Ovary (tissue), 7 donors: ENCODE measurements at regions not wholly inside any gene's neighbourhood (a gene's known extent, or its start where the extent isn't known, plus 50 kb on each side); places are given as distances from the start of the nearest gene placed in this dataset.

Experiments
- DNase-seq, 5 donors: peaks; one replicate each; pipeline ENCODE4 v3.0.0-alpha.2; 2019 to 2020
- H3K27ac ChIP-seq, 2 donors: fragments of 200-600 bp; one replicate each; pipeline versions ENCODE4 v1.5.1 to v1.8.0; 2019 to 2022
- H3K27me3 ChIP-seq: fragments of 200-600 bp; one replicate; pipeline ENCODE4 v1.8.0; 2022
- H3K36me3 ChIP-seq: fragments of 200-600 bp; sonication (generic); one replicate; pipeline ENCODE4 v1.5.1; 2019
- H3K4me1 ChIP-seq: one replicate; pipeline ENCODE4 v1.8.1; 2013; ENCODE audit warnings: mild to moderate bottlenecking, moderate library complexity; ENCODE audit not compliant: insufficient read depth
- H3K4me3 ChIP-seq: fragments of 200-600 bp; sonication (generic); one replicate; pipeline ENCODE4 v1.5.1; 2017
- H3K9me3 ChIP-seq, 2 donors: fragments of 200-600 bp in 1 of 2; sonication (generic) in 1 of 2; one replicate each; pipeline versions ENCODE4 v1.5.1 to v1.8.1; 2013 to 2019; ENCODE audit warnings: mild to moderate bottlenecking in 1 of 2, moderate library complexity in 1 of 2
- CTCF ChIP-seq, 3 donors: fragments of 450-650 bp in 2 of 3; fragments of 200-600 bp in 1 of 3; IDR thresholded peaks; one replicate each; pipeline versions ENCODE4 v1.5.1 to v1.8.0; 2016 to 2022; ENCODE audit warnings: antibody characterized with exemption in 3 of 3, mild to moderate bottlenecking in 1 of 3
- EP300 ChIP-seq: sonication (generic); formaldehyde crosslinking; IDR thresholded peaks from one replicate; pipeline ENCODE4 v1.6.1; 2017; ENCODE audit warnings: antibody characterized with exemption
- POLR2A ChIP-seq: fragments of 450-650 bp; IDR thresholded peaks from one replicate; pipeline ENCODE4 v1.6.1; 2017; ENCODE audit warnings: antibody characterized with exemption, mild to moderate bottlenecking, moderate library complexity
- WGBS, 3 donors: extraction: QIAGEN DNeasy Blood & Tissue Kit in 1 of 3; methylation state at CpG; one replicate each; pipeline versions ENCODE4 v1.1.5 to v1.1.7; 2013 to 2017; 5-methylcytosine and 5-hydroxymethylcytosine counted together
- intact Hi-C, 4 donors: fragments of 100-400 bp; cut with DNase I; formaldehyde crosslinking; loops; one replicate each; pipeline versions ENCODE4 v1.11.0 to v1.15.1; 2022 to 2023
- donor health status: DM: no; HTN: no; CAD: no; lungs with moderate emphysema.
- donor health status: DM: no; HTN: no; CAD: no.
- donor health status: Bipolar disorder and iron deficiency.
- donor health status: DM: no; HTN: no; CAD: no.
- donor health status: DM: yes; HTN: yes; CAD: no.

GRCh38 chr10:124259139-124259825, 159.4 kb downstream of the OAT start:
- peak in 1 of 5 donors; percentile 26 for DNase-seq
- no peaks in the 10 kb centered on the region for H3K27me3 ChIP-seq
- 87 to 91% (median 88%) methylated on average over 7 of the region's 7 CpGs for WGBS, 3 donors
- no peaks in the 10 kb centered on the region for H3K4me1 ChIP-seq
- intact Hi-C loops = no loop called here
- H3K4me3 ChIP-seq = no peak overlapping the region
- no peak overlapping the region for H3K27ac ChIP-seq
- no peaks in the 10 kb centered on the region for H3K36me3 ChIP-seq
- no peaks in the 10 kb centered on the region for H3K9me3 ChIP-seq
- no peak for TF ChIP-seq CTCF (IDR thresholded peaks at IDR 0.05)
- no peak for TF ChIP-seq EP300
- no peak for TF ChIP-seq POLR2A

- TF ChIP-seq POLR2A (no peak), EP300 (no peak), CTCF (IDR thresholded peaks at IDR 0.05) (no peak)
- Histone ChIP-seq H3K27ac (no peak overlapping the region), H3K9me3 (no peaks in the 10 kb centered on the region), H3K4me1 (no peaks in the 10 kb centered on the region), H3K4me3 (no peak overlapping the region), H3K27me3 (no peaks in the 10 kb centered on the region), H3K36me3 (no peaks in the 10 kb centered on the region)
- WGBS, 3 donors = 67 to 75% (median 71%) methylated on average over 6 of the region's 6 CpGs
- intact Hi-C loops = no loop called here
- no peak for DNase-seq
These were observed 160.9 kb downstream of the OAT start for GRCh38 chr10:124257781-124258180.

GRCh38 chr10:124256151-124256550, 162.6 kb downstream of the OAT start:
- no peak for DNase-seq
- intact Hi-C loops = no loop called here
- no peak for TF ChIP-seq POLR2A
- no peak for TF ChIP-seq EP300
- no peak for TF ChIP-seq CTCF (IDR thresholded peaks at IDR 0.05)
- Histone ChIP-seq H3K4me1 (no peaks in the 10 kb centered on the region), H3K27ac (no peak overlapping the region), H3K9me3 (no peaks in the 10 kb centered on the region), H3K4me3 (no peak overlapping the region), H3K36me3 (no peaks in the 10 kb centered on the region), H3K27me3 (no peaks in the 10 kb centered on the region)
- 80 to 86% (median 82%) methylated on average over 6 of the region's 6 CpGs for WGBS, 3 donors

GRCh38 chr10:124255556-124255955, 162.2 kb upstream of the CHST15 start:
- no peak for DNase-seq
- WGBS, 3 donors = 93% methylated on average over 5 of the region's 5 CpGs
- Histone ChIP-seq H3K27ac (no peak overlapping the region), H3K4me3 (no peak overlapping the region), H3K36me3 (no peaks in the 10 kb centered on the region), H3K4me1 (no peaks in the 10 kb centered on the region), H3K9me3 (no peaks in the 10 kb centered on the region), H3K27me3 (no peaks in the 10 kb centered on the region)
- TF ChIP-seq CTCF (IDR thresholded peaks at IDR 0.05) (no peak), EP300 (no peak), POLR2A (no peak)
- intact Hi-C loops = no loop called here
